Mucosa of rectum (tissue), 2 donors: ENCODE measurements at regions not wholly inside any gene's neighbourhood (a gene's known extent, or its start where the extent isn't known, plus 50 kb on each side); places are given as distances from the start of the nearest gene placed in this dataset.

ENCODE experiments used
- H3K27ac ChIP-seq, 2 donors: one replicate each; pipeline ENCODE4 v1.7.0; 2013; ENCODE audit warnings: inconsistent platforms in 2 of 2, low read depth in 2 of 2, low read length in 2 of 2
- H3K27me3 ChIP-seq, 2 donors: one replicate each; pipeline ENCODE4 v1.7.0; 2013; ENCODE audit warnings: low read length in 2 of 2; ENCODE audit not compliant: control insufficient read depth in 2 of 2, insufficient read depth in 2 of 2
- H3K36me3 ChIP-seq, 2 donors: one replicate each; pipeline ENCODE4 v1.7.0; 2013; ENCODE audit warnings: low read length in 2 of 2; ENCODE audit not compliant: control insufficient read depth in 2 of 2, insufficient read depth in 2 of 2
- H3K4me1 ChIP-seq, 2 donors: one replicate each; pipeline ENCODE4 v1.7.0; 2013; ENCODE audit warnings: low read length in 2 of 2, mild to moderate bottlenecking in 1 of 2; ENCODE audit not compliant: control insufficient read depth in 2 of 2, insufficient read depth in 2 of 2
- H3K4me3 ChIP-seq, 2 donors: one replicate each; pipeline ENCODE4 v1.7.0; 2013; ENCODE audit warnings: low read length in 2 of 2
- H3K9ac ChIP-seq, 2 donors: one replicate each; pipeline ENCODE4 v1.7.0; 2013; ENCODE audit warnings: low read length in 2 of 2, low read depth in 1 of 2, mild to moderate bottlenecking in 1 of 2
- H3K9me3 ChIP-seq, 2 donors: one replicate each; pipeline ENCODE4 v1.7.0; 2013; ENCODE audit warnings: low read length in 2 of 2; ENCODE audit not compliant: control insufficient read depth in 2 of 2
- donor health status: healthy.
- donor health status: Normal muscosa, but diverticular disease.

GRCh38 chr3:72543246-72543645 lies 305.0 kb downstream of the SHQ1 start:
- Histone ChIP-seq H3K4me3 (no peak overlapping the region), H3K9ac (no peak overlapping the region), H3K27me3 (no peaks in the 10 kb centered on the region), H3K27ac (no peak overlapping the region), H3K9me3 (no peaks in the 10 kb centered on the region), H3K36me3 (no peaks in the 10 kb centered on the region), H3K4me1 (no peaks in the 10 kb centered on the region)

GRCh38 chr3:72542781-72543180 lies 305.5 kb downstream of the SHQ1 start:
- H3K9me3 ChIP-seq: no peaks in the 10 kb centered on the region
- no peaks in the 10 kb centered on the region for H3K4me1 ChIP-seq
- no peak overlapping the region for H3K4me3 ChIP-seq
- no peak overlapping the region for H3K9ac ChIP-seq
- H3K27me3 ChIP-seq: no peaks in the 10 kb centered on the region
- H3K36me3 ChIP-seq: no peaks in the 10 kb centered on the region
- no peak overlapping the region for H3K27ac ChIP-seq

GRCh38 chr3:72539856-72540255 lies 308.4 kb downstream of the SHQ1 start:
- no peak overlapping the region for H3K27ac ChIP-seq
- H3K4me1 ChIP-seq: no peaks in the 10 kb centered on the region
- H3K36me3 ChIP-seq: no peaks in the 10 kb centered on the region
- no peak overlapping the region for H3K4me3 ChIP-seq
- no peak overlapping the region for H3K9ac ChIP-seq
- H3K9me3 ChIP-seq: no peaks in the 10 kb centered on the region
- H3K27me3 ChIP-seq: no peaks in the 10 kb centered on the region

GRCh38 chr3:72538070-72538745 lies 310.0 kb downstream of the SHQ1 start:
- Histone ChIP-seq H3K27me3 (no peaks in the 10 kb centered on the region), H3K36me3 (no peaks in the 10 kb centered on the region), H3K4me1 (no peaks in the 10 kb centered on the region), H3K4me3 (no peak overlapping the region), H3K27ac (no peak overlapping the region), H3K9ac (no peak overlapping the region), H3K9me3 (no peaks in the 10 kb centered on the region)

GRCh38 chr3:72537448-72537847 lies 310.8 kb downstream of the SHQ1 start:
- H3K4me1 ChIP-seq: no peaks in the 10 kb centered on the region
- H3K9me3 ChIP-seq: no peaks in the 10 kb centered on the region
- H3K4me3 ChIP-seq: no peak overlapping the region
- H3K36me3 ChIP-seq: no peaks in the 10 kb centered on the region
- H3K27ac ChIP-seq: no peak overlapping the region
- H3K27me3 ChIP-seq: no peaks in the 10 kb centered on the region
- no peak overlapping the region for H3K9ac ChIP-seq

- Histone ChIP-seq H3K27ac (no peak overlapping the region), H3K9me3 (no peaks in the 10 kb centered on the region), H3K4me3 (no peak overlapping the region), H3K27me3 (no peaks in the 10 kb centered on the region), H3K36me3 (no peaks in the 10 kb centered on the region), H3K4me1 (no peaks in the 10 kb centered on the region), H3K9ac (no peak overlapping the region)
Observed at GRCh38 chr3:72536878-72537267, 311.4 kb downstream of the SHQ1 start.

GRCh38 chr3:72536206-72536877 lies 311.9 kb downstream of the SHQ1 start:
- Histone ChIP-seq H3K36me3 (no peaks in the 10 kb centered on the region), H3K27me3 (no peaks in the 10 kb centered on the region), H3K4me3 (no peak overlapping the region), H3K9me3 (no peaks in the 10 kb centered on the region), H3K4me1 (no peaks in the 10 kb centered on the region), H3K9ac (no peak overlapping the region), H3K27ac (no peak overlapping the region)

GRCh38 chr3:72535772-72536171 lies 312.5 kb downstream of the SHQ1 start:
- Histone ChIP-seq H3K4me3 (no peak overlapping the region), H3K9ac (no peak overlapping the region), H3K27ac (no peak overlapping the region), H3K36me3 (no peaks in the 10 kb centered on the region), H3K9me3 (no peaks in the 10 kb centered on the region), H3K27me3 (no peaks in the 10 kb centered on the region), H3K4me1 (no peaks in the 10 kb centered on the region)

- Histone ChIP-seq H3K4me3 (no peak overlapping the region), H3K4me1 (no peaks in the 10 kb centered on the region), H3K36me3 (no peaks in the 10 kb centered on the region), H3K9ac (no peak overlapping the region), H3K27ac (no peak overlapping the region), H3K9me3 (no peaks in the 10 kb centered on the region), H3K27me3 (no peaks in the 10 kb centered on the region)
Observed at GRCh38 chr3:72533591-72534473, 314.4 kb downstream of the SHQ1 start.

- H3K36me3 ChIP-seq: no peaks in the 10 kb centered on the region
- no peaks in the 10 kb centered on the region for H3K9me3 ChIP-seq
- H3K27me3 ChIP-seq: no peaks in the 10 kb centered on the region
- H3K4me1 ChIP-seq: no peaks in the 10 kb centered on the region
- H3K27ac ChIP-seq: no peak overlapping the region
- H3K4me3 ChIP-seq: no peak overlapping the region
- no peak overlapping the region for H3K9ac ChIP-seq
Observed at GRCh38 chr3:72530426-72530825, 317.8 kb downstream of the SHQ1 start.
